Calu3 (cell line): ENCODE measurements at regions not wholly inside any gene's neighbourhood (a gene's known extent, or its start where the extent isn't known, plus 50 kb on each side); places are given as distances from the start of the nearest gene placed in this dataset.
A peak's percentile ranks its signal among the peaks of the same experiment; 100 is the strongest.

Source experiments
- BruUV-seq: library from RNA; stranded (reverse); fragments of 400-500 nt; replicated peaks from 2 replicates; lab custom pipeline; 2021; lab: Mats Ljungman, UMichigan
- CTCF ChIA-PET: fragments of 300-600 bp; sonication (Branson Sonifier 250); formaldehyde crosslinking; loops from one replicate; lab custom pipeline; 2022; ENCODE audit warnings: antibody characterized with exemption; lab: Charles Lee
- DNase-seq: peaks from one replicate; pipeline ENCODE4 v3.0.0; 2022
- H3K27ac Mint-ChIP-seq: one replicate; pipeline ENCODE4 v1.8.0; 2022; ENCODE audit warnings: mixed read lengths; ENCODE audit not compliant: unreplicated experiment
- H3K27me3 Mint-ChIP-seq: one replicate; pipeline ENCODE4 v1.8.0; 2022; ENCODE audit warnings: mixed read lengths; ENCODE audit not compliant: unreplicated experiment
- H3K36me3 Mint-ChIP-seq: one replicate; pipeline ENCODE4 v1.8.0; 2022; ENCODE audit warnings: mild to moderate bottlenecking, moderate library complexity, mixed read lengths; ENCODE audit not compliant: insufficient read depth, unreplicated experiment
- H3K4me1 Mint-ChIP-seq: one replicate; pipeline ENCODE4 v1.8.0; 2022; ENCODE audit warnings: mild to moderate bottlenecking, low read depth, mixed read lengths; ENCODE audit not compliant: unreplicated experiment
- H3K4me3 Mint-ChIP-seq: one replicate; pipeline ENCODE4 v1.8.0; 2022; ENCODE audit warnings: mild to moderate bottlenecking, low read depth, moderate library complexity, mixed read lengths; ENCODE audit not compliant: unreplicated experiment
- H3K9me3 Mint-ChIP-seq: one replicate; pipeline ENCODE4 v1.8.0; 2022; ENCODE audit warnings: low read depth, mixed read lengths; ENCODE audit not compliant: unreplicated experiment
- intact Hi-C: fragments of 100-400 bp; cut with micrococcal nuclease; formaldehyde crosslinking; loops from one replicate; pipeline ENCODE4 v1.10.0; 2022; ENCODE audit not compliant: unreplicated experiment
- TF ChIP-seq, protein P1 (sequence below): fragments of 200-600 bp; IDR thresholded peaks from one replicate; pipeline ENCODE4 v1.8.0; 2022; ENCODE audit warnings: antibody characterized with exemption; ENCODE audit not compliant: unreplicated experiment

DNA sequence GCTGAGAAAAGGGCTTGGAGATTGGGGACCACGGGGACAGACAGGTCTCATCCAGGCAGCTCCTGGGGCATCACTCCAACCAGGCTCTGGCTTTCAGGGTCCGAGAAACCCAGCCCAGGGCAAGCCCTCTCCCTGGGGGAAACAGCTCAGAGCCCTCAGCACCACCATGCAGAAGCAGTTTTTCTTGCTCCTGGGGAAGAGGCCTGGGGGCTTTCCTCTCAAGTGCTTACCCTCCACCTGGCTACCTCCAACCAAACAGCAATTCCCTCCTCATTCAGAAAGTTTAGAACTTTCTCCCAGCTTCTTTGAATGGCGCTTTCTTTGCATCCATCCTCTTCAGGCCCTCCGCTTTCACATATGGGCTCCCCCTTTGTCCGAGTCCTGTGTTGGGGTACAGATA lies 110.4 kb upstream of the PHACTR3 start:
- peaks cover 80% of the 10 kb centered on the region for H3K27me3 Mint-ChIP-seq

DNA sequence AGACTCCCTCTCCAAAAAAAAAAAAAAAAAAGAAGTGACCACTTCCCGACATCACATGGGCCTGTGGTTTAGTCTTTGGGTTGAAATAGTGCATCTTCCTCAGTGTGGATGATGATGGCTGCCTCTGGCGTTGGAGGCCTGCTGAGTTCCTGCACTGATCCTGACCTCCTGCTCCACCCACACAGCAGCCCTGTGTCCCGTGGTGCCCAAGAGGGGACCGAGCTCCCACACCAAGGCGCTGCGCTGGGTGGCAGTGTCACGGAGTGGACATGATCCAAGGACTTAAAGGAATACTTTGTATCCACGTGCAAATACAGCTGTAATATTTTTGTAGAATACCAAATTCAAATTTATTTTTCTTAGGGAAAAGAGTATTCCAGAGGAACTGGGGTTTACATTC lies 109.2 kb upstream of the PHACTR3 start:
- intact Hi-C loops: no loop called here
- no peak overlapping the region for H3K4me3 Mint-ChIP-seq
- no TSS peak for BruUV-seq
- TF ChIP-seq, protein P1, sequence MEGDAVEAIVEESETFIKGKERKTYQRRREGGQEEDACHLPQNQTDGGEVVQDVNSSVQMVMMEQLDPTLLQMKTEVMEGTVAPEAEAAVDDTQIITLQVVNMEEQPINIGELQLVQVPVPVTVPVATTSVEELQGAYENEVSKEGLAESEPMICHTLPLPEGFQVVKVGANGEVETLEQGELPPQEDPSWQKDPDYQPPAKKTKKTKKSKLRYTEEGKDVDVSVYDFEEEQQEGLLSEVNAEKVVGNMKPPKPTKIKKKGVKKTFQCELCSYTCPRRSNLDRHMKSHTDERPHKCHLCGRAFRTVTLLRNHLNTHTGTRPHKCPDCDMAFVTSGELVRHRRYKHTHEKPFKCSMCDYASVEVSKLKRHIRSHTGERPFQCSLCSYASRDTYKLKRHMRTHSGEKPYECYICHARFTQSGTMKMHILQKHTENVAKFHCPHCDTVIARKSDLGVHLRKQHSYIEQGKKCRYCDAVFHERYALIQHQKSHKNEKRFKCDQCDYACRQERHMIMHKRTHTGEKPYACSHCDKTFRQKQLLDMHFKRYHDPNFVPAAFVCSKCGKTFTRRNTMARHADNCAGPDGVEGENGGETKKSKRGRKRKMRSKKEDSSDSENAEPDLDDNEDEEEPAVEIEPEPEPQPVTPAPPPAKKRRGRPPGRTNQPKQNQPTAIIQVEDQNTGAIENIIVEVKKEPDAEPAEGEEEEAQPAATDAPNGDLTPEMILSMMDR: no peak
- H3K9me3 Mint-ChIP-seq: peaks cover 6% of the 10 kb centered on the region
- H3K36me3 Mint-ChIP-seq: no peaks in the 10 kb centered on the region
- no peak for DNase-seq
- peaks cover 92% of the 10 kb centered on the region for H3K27me3 Mint-ChIP-seq
- CTCF ChIA-PET: interaction anchor here (0.7 to 1.9 kb wide), 9 partner anchors 9 to 1013 kb away, joined by 3 to 9 read pairs (median 4); no protein-coding TSS in a partner anchor
- H3K27ac Mint-ChIP-seq: no peak overlapping the region
- no peaks in the 10 kb centered on the region for H3K4me1 Mint-ChIP-seq

More for the DNA sequence above, 110.4 kb upstream of the PHACTR3 start:
- CTCF ChIA-PET: no interaction called here
- H3K4me1 Mint-ChIP-seq: no peaks in the 10 kb centered on the region
- no peak overlapping the region for H3K4me3 Mint-ChIP-seq
- no peak for DNase-seq
- H3K27ac Mint-ChIP-seq: no peak overlapping the region
- H3K9me3 Mint-ChIP-seq: no peaks in the 10 kb centered on the region
- no peaks in the 10 kb centered on the region for H3K36me3 Mint-ChIP-seq
- intact Hi-C loops: no loop called here
- no TSS peak for BruUV-seq
- TF ChIP-seq, protein P1: no peak

DNA sequence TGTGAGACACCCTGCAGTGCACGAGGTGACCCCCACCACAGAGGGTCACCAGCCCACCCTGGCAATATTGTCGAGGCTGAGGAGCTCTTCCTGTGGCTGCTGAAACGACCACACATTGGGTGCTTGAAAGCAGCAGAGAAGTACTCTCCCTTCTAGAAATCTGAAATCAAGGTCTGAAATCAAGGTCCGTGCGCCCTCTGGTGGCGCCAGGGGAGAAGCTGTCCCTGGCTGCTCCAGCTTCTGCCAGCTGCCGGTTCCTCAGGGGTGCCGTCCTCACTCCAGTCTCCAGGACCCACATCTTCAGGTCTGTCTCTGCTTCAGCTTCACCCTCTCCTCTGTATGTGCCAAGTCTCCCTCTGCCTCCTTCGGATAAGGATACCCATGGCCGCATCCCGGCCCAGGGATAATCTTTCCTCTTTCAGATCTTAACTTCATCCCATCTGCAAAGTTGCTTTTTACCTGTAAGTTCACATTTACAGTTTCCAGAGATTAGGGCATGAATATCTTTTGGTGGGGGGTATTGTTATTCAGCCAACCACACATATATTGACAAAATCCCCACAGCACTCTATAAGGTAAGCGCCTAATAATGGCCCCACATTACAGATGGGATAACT lies 108.3 kb upstream of the PHACTR3 start:
- peak; percentile 90 for DNase-seq
- intact Hi-C loops: loop anchor here (2.0 kb wide), 1 partner anchor 631 kb away; no protein-coding TSS in a partner anchor
- CTCF ChIA-PET: interaction anchor here (0.6 to 1.9 kb wide), 18 partner anchors 9 to 633 kb away, joined by 3 to 9 read pairs (median 4); no protein-coding TSS in a partner anchor
- Mint-ChIP-seq H3K9me3 (peaks cover 6% of the 10 kb centered on the region), H3K27ac (no peak overlapping the region), H3K27me3 (peaks cover 99% of the 10 kb centered on the region), H3K4me1 (no peaks in the 10 kb centered on the region), H3K36me3 (no peaks in the 10 kb centered on the region), H3K4me3 (no peak overlapping the region)
- TF ChIP-seq, protein P1: peak; percentile 96
- no TSS peak for BruUV-seq

DNA sequence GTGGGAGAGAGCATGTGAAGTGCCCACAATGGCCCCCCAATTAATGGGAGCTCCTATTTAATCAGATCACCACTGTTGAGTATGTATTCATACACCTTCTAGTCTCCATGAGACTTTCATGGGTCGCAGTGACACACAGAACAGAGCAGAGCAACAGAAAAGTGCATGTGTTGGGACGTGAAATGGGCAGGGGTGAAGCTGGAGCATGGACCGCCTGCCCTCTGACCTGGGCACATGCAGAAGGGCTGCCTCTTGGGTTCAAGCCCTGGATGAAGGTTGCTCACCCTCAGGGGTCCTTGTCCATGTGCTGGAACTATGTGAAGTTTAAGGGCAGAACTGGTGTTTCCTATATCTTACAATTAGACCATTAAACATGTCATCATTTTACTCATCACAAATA lies 106.0 kb upstream of the PHACTR3 start:
- no peak for DNase-seq
- intact Hi-C loops: no loop called here
- H3K27me3 Mint-ChIP-seq: peaks cover 99% of the 10 kb centered on the region
- peaks cover 6% of the 10 kb centered on the region for H3K9me3 Mint-ChIP-seq
- H3K4me1 Mint-ChIP-seq: no peaks in the 10 kb centered on the region
- H3K27ac Mint-ChIP-seq: no peak overlapping the region
- CTCF ChIA-PET: no interaction called here
- H3K4me3 Mint-ChIP-seq: no peak overlapping the region
- TF ChIP-seq, protein P1: no peak
- no TSS peak for BruUV-seq
- no peaks in the 10 kb centered on the region for H3K36me3 Mint-ChIP-seq
